IMR-90 (cell line): ENCODE measurements at regions not wholly inside any gene's neighbourhood (a gene's known extent, or its start where the extent isn't known, plus 50 kb on each side); places are given as distances from the start of the nearest gene placed in this dataset.

Experiments used
- ATAC-seq: fragments of 200-7000 bp; cut with Tn5 transposase; 2 replicates; pipeline ENCODE4 v1.9.1; 2020; ENCODE audit warnings: low read depth, mild to moderate bottlenecking, moderate library complexity
- BruUV-seq: library from RNA; stranded (reverse); fragments of 400-500 nt; replicated peaks from 2 replicates; lab custom pipeline; 2021; lab: Mats Ljungman, UMichigan
- CTCF ChIA-PET: fragments of 300-600 bp; formaldehyde crosslinking; extraction: SDS; loops from one replicate; lab custom pipeline; 2021; ENCODE audit warnings: antibody characterized with exemption; lab: Yijun Ruan, JAX
- POLR2A ChIA-PET: fragments of 300-600 bp; sonication (Branson Sonifier 250); formaldehyde crosslinking; loops from one replicate; lab custom pipeline; 2022; ENCODE audit warnings: antibody characterized with exemption; ENCODE audit not compliant: unreplicated experiment; lab: Charles Lee
- DNase-seq: peaks from one replicate; pipeline ENCODE4 v3.0.0; 2013
- H2AFZ ChIP-seq: replicated peaks from 2 replicates; pipeline ENCODE3; 2013; ENCODE audit warnings: low read length, mild to moderate bottlenecking; ENCODE audit not compliant: poor library complexity
- H2AK5ac ChIP-seq: 2 replicates; pipeline ENCODE4 v1.6.1; 2013; ENCODE audit warnings: low read depth, low read length, inconsistent platforms
- H2AK9ac ChIP-seq: replicated peaks from 2 replicates; pipeline ENCODE3; 2013; ENCODE audit warnings: mild to moderate bottlenecking, low read depth, low read length, moderate library complexity; ENCODE audit not compliant: poor library complexity
- H2BK120ac ChIP-seq: 2 replicates; pipeline ENCODE4 v1.6.1; 2013; ENCODE audit warnings: low read depth, low read length, inconsistent platforms
- H2BK15ac ChIP-seq: 3 replicates; pipeline ENCODE4 v1.6.1; 2013; ENCODE audit warnings: low read depth, low read length, inconsistent platforms
- H2BK20ac ChIP-seq: 2 replicates; pipeline ENCODE4 v1.6.1; 2013; ENCODE audit warnings: low read depth, mild to moderate bottlenecking, inconsistent platforms, low read length, moderate library complexity
- H2BK5ac ChIP-seq: 2 replicates; pipeline ENCODE4 v1.6.1; 2013; ENCODE audit warnings: mild to moderate bottlenecking, low read depth, low read length, inconsistent platforms; ENCODE audit not compliant: poor library complexity, severe bottlenecking
- H3K14ac ChIP-seq: replicated peaks from 2 replicates; pipeline ENCODE4 v1.6.1; 2013; ENCODE audit warnings: low read depth, low read length, inconsistent platforms
- H3K18ac ChIP-seq: 2 replicates; pipeline ENCODE4 v1.6.1; 2013; ENCODE audit warnings: low read depth, low read length, control low read depth
- H3K23ac ChIP-seq: 2 replicates; pipeline ENCODE4 v1.6.1; 2013; ENCODE audit warnings: low read depth, low read length, inconsistent platforms
- H3K27ac ChIP-seq: 2 replicates; pipeline ENCODE4 v1.5.1; 2013; ENCODE audit warnings: mild to moderate bottlenecking, control low read depth, low read length; ENCODE audit not compliant: insufficient read depth
- H3K27me3 ChIP-seq: 2 replicates; pipeline ENCODE4 v1.6.1; 2013; ENCODE audit warnings: low read length; ENCODE audit not compliant: control insufficient read depth, insufficient read depth
- H3K36me3 ChIP-seq: 2 replicates; pipeline ENCODE4 v1.6.1; 2013; ENCODE audit warnings: low read length, mixed read lengths; ENCODE audit not compliant: control insufficient read depth, insufficient read depth
- H3K4ac ChIP-seq: 2 replicates; pipeline ENCODE4 v1.6.1; 2013; ENCODE audit warnings: low read depth, low read length, inconsistent platforms
- H3K4me1 ChIP-seq: 2 replicates; pipeline ENCODE4 v1.6.1; 2013; ENCODE audit warnings: low read length, mixed read lengths; ENCODE audit not compliant: control insufficient read depth, insufficient read depth
- H3K4me2 ChIP-seq: 2 replicates; pipeline ENCODE4 v1.6.1; 2013; ENCODE audit warnings: low read depth, mild to moderate bottlenecking, control low read depth, low read length, moderate library complexity
- H3K4me3 ChIP-seq: 2 replicates; pipeline ENCODE4 v1.5.1; 2013; ENCODE audit warnings: low read depth, mild to moderate bottlenecking, control low read depth, low read length, moderate library complexity; ENCODE audit not compliant: insufficient read depth
- H3K56ac ChIP-seq: 2 replicates; pipeline ENCODE4 v1.6.1; 2013; ENCODE audit warnings: low read length, inconsistent platforms; ENCODE audit not compliant: insufficient read depth; ENCODE audit errors: extremely low read depth
- H3K79me1 ChIP-seq, 2 experiments: 2 replicates each; pipeline ENCODE4 v1.6.1; 2013; ENCODE audit warnings: low read length in 2 of 2, inconsistent platforms in 1 of 2, low read depth in 1 of 2
- H3K9ac ChIP-seq: 2 replicates; pipeline ENCODE4 v1.6.1; 2013; ENCODE audit warnings: low read depth, low read length, control low read depth
- H3K9me1 ChIP-seq: 2 replicates; pipeline ENCODE4 v1.6.1; 2013; ENCODE audit warnings: low read length, inconsistent platforms; ENCODE audit not compliant: insufficient read depth
- H3K9me3 ChIP-seq: 2 replicates; pipeline ENCODE4 v1.6.1; 2013; ENCODE audit warnings: low read length; ENCODE audit not compliant: control insufficient read depth, insufficient read depth
- H4K20me1 ChIP-seq: 2 replicates; pipeline ENCODE4 v1.6.1; 2013; ENCODE audit warnings: low read length, inconsistent platforms; ENCODE audit not compliant: insufficient read depth
- H4K5ac ChIP-seq: 2 replicates; pipeline ENCODE4 v1.6.1; 2013; ENCODE audit warnings: mild to moderate bottlenecking, low read depth, low read length, control low read depth
- H4K8ac ChIP-seq, 2 experiments: 2 replicates each; pipeline ENCODE4 v1.6.1; 2013; ENCODE audit warnings: low read depth in 2 of 2, low read length in 2 of 2, control low read depth in 1 of 2, inconsistent platforms in 1 of 2
- H4K91ac ChIP-seq: 2 replicates; pipeline ENCODE4 v1.6.1; 2013; ENCODE audit warnings: low read depth, low read length, inconsistent platforms; ENCODE audit not compliant: insufficient read depth
- SMC3 ChIP-seq: fragments of 150-350 bp; IDR thresholded peaks from 2 replicates; pipeline ENCODE4 v1.6.1; 2016; ENCODE audit warnings: low read depth, mild to moderate bottlenecking, antibody characterized with exemption, low read length, moderate library complexity
- WGBS, 2 experiments: methylation state at CpG; one replicate each; pipeline versions ENCODE4 v1.1.5 to v1.1.7; 2013; ENCODE audit warnings: missing lambda C conversion rate in 2 of 2; ENCODE audit not compliant: insufficient read length in 1 of 2; ENCODE audit errors: extremely low coverage in 2 of 2; 5-methylcytosine and 5-hydroxymethylcytosine counted together
- dilution Hi-C: fragments of 300-500 bp; cut with HindIII; formaldehyde crosslinking; loops from one replicate; pipeline ENCODE4 v1.14.3; 2018; ENCODE audit warnings: low sequenced_read_pairs; ENCODE audit not compliant: unreplicated experiment
- in situ Hi-C: fragments of 300-500 bp; cut with MboI; formaldehyde crosslinking; loops from 3 replicates; pipeline ENCODE4 v1.14.3; 2019; ENCODE audit warnings: low sequenced_read_pairs, inconsistent platforms, mixed read lengths
- intact Hi-C: fragments of 100-400 bp; cut with micrococcal nuclease; formaldehyde crosslinking; loops from 2 replicates; pipeline ENCODE4 v1.10.0; 2022

DNA sequence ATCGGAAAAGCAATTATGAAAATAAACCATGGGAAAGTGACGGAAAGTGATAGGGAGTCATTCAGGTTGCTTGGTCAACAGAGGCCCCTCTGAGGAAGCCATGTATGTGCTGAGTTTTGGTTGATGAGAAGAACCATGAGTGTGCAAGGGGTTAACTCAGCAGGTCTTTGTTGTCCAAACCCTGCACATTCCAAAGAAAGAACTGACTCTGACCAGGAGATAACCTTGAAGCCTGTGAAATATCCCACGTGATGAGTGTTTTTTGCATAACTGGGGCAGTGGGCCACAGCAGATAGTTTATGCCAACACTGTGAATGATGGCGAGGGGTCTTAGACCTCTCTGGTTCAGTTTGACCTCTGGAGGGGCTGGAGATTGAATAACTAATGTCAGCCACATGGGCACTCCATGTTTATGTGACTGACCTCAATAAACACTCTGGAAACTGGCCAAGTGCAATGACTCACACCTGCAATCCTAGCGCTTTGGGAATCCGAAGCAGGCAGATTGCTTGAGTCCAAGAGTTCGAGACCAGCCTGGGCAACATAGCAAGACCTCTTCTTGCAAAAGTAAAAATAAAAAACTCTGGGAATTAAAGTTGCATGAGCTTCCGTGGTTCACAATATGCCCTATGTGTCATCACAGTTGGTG, 154.0 kb upstream of the FOXK1 start:
- WGBS, 2 experiments = no CpG with 5 or more reads among the region's 8 CpGs

More for the DNA sequence above, 154.0 kb upstream of the FOXK1 start:
- no peak overlapping the region for H2AK5ac ChIP-seq
- no peak for ATAC-seq
- ChIA-PET POLR2A (no interaction called here), CTCF (no interaction called here)
- H4K5ac ChIP-seq = no peak overlapping the region
- H2BK120ac ChIP-seq = no peak overlapping the region
- no peak overlapping the region for H3K23ac ChIP-seq
- no peak overlapping the region for H3K4me2 ChIP-seq
- H2AK9ac ChIP-seq = no peak overlapping the region
- no peak overlapping the region for H2BK5ac ChIP-seq
- no peak overlapping the region for H2AFZ ChIP-seq
- dilution Hi-C loops = no loop called here
- no peaks in the 10 kb centered on the region for H3K4me1 ChIP-seq
- no peaks in the 10 kb centered on the region for H3K27me3 ChIP-seq
- H3K4ac ChIP-seq = no peak overlapping the region
- no peak overlapping the region for H3K18ac ChIP-seq
- in situ Hi-C loops = no loop called here
- DNase-seq = no peak
- no peak overlapping the region for H4K91ac ChIP-seq
- no peak overlapping the region for H2BK20ac ChIP-seq
- no peaks in the 10 kb centered on the region for H3K79me1 ChIP-seq
- no peak overlapping the region for H3K4me3 ChIP-seq
- TF ChIP-seq SMC3 = no peak
- no peak overlapping the region for H3K9ac ChIP-seq
- H3K9me1 ChIP-seq = no peaks in the 10 kb centered on the region
- no TSS peak for BruUV-seq
- H3K36me3 ChIP-seq = no peaks in the 10 kb centered on the region
- H4K8ac ChIP-seq = no peak overlapping the region
- H2BK15ac ChIP-seq = no peak overlapping the region
- H3K56ac ChIP-seq = no peak overlapping the region
- H4K20me1 ChIP-seq = no peaks in the 10 kb centered on the region
- H3K14ac ChIP-seq = no peak overlapping the region
- no peak overlapping the region for H3K27ac ChIP-seq
- H3K9me3 ChIP-seq = peaks cover 5% of the 10 kb centered on the region
- intact Hi-C loops = no loop called here
